GM12872 (cell line): ENCODE measurements at regions not wholly inside any gene's neighbourhood (a gene's known extent, or its start where the extent isn't known, plus 50 kb on each side); places are given as distances from the start of the nearest gene placed in this dataset.

Source experiments
- TF ChIP-seq, protein P1 (sequence below): IDR thresholded peaks from 3 replicates; pipeline ENCODE4 v1.5.1; 2011; ENCODE audit warnings: low read depth, mild to moderate bottlenecking, low read length, moderate library complexity; ENCODE audit not compliant: insufficient read depth

DNA sequence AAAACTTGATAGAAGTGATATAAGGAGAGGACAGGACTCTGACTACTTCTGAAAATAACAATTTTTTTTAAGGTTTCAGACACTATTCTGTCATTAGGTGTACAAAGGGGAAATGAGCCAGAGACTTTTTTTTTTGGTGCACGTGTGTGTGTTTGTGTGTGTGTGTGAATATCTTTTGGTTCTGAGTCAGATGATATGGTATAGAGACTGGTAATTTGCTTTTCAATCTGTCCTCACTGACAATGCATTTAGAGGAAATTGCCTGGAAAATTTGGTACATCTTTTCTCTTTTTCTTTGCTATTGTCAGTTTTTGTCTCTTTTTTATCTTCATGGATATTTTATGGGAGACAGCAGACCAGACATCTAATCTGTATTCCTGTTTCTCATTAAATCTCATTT lies 59.3 kb downstream of the DDIT4L start:
- TF ChIP-seq, protein P1, sequence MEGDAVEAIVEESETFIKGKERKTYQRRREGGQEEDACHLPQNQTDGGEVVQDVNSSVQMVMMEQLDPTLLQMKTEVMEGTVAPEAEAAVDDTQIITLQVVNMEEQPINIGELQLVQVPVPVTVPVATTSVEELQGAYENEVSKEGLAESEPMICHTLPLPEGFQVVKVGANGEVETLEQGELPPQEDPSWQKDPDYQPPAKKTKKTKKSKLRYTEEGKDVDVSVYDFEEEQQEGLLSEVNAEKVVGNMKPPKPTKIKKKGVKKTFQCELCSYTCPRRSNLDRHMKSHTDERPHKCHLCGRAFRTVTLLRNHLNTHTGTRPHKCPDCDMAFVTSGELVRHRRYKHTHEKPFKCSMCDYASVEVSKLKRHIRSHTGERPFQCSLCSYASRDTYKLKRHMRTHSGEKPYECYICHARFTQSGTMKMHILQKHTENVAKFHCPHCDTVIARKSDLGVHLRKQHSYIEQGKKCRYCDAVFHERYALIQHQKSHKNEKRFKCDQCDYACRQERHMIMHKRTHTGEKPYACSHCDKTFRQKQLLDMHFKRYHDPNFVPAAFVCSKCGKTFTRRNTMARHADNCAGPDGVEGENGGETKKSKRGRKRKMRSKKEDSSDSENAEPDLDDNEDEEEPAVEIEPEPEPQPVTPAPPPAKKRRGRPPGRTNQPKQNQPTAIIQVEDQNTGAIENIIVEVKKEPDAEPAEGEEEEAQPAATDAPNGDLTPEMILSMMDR, result no peak

DNA sequence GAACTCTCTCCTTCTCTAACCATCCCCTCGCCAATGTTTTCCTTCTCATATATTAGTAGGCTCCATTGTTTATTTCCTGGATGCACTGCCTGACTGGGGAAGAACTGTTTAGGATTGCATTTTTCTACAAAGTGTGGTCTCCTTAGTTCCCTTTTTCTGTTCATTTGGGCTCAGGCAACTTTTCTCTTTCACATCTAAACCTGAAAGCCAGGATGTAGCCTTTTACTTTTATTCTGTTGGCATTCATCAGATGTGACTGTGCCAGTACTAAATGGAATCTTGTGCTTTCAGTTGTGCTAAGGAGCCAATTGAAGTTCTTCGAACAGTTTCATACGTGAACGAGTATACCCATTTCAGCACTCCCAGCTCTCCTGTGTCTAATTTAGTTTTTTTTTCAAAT lies 59.8 kb downstream of the DDIT4L start:
- TF ChIP-seq, protein P1, result no peak

DNA sequence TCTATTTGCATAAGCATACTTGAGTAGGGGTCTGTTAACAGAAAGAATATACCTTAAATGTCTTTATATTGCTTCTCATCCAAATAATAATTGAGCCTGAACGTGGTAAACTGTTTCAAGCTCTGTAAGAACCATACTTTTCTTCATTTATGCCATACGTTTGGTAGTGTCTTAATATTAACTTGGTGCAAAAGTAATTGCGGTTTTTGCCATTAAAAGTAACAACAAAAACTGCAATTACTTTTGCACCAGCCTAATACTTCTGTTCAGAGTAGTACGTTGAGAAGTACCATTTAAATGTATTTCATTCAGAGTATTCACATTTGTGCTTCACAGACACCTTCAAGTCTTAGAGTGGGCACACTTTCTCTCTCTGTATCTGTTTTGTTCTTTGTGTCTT lies 60.5 kb downstream of the DDIT4L start:
- TF ChIP-seq, protein P1, result no peak

DNA sequence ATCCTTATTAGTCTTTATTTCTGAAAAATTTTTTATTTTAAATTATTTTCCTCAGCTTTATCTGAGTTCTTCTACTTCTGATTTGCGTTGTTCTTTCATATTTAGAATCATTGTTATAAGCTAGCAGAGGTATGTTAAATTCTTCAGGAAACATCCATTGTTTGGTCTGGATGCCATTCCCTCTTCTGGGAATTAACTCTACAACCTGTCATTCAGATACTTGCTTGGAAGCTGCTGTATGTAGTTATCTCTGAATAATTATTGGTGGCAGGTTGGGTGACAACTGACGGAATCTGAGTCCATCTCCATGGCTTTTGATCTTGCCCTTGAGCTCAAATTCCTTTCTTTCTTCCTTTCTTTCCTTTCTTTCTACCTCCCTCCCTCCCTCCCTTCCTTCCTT lies 61.9 kb downstream of the DDIT4L start:
- TF ChIP-seq, protein P1, result no peak

DNA sequence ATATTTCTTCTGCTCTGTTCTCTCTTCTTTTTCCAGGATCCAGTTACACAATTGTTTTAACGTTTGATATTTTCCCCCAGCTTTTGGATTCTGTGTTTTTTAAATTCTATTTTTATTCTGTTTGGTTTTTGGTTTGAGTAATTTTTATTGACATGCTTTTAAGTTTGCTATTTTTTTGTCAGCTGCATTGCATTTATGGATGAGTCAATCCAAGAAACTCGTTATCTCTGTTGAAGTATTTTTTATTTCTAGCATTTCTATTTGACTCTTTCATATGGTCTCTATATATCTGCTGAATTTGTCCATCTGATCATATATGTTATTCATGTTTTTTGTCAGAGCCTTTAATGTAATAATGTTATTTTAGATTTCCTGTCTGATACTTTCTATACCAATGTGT lies 65.6 kb downstream of the DDIT4L start:
- TF ChIP-seq, protein P1, result no peak

DNA sequence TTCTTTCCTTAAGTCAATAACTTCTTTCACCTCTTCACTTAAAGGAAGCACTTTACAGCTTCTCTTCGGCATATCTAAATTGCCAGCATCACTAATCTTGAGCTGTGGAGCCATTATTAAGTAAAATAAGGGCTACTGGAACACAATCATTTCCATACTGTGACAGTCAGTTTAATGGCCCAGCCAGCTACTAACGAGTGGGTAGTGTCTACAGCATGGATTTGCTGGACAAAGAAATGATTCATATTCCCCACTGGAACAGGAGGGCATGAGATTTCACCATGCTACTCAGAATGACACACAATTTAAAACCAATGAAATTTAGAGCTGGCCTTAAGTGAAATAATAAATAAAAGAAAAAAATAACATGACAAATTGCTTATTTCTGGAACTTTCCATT lies 72.1 kb downstream of the DDIT4L start:
- TF ChIP-seq, protein P1, result no peak

DNA sequence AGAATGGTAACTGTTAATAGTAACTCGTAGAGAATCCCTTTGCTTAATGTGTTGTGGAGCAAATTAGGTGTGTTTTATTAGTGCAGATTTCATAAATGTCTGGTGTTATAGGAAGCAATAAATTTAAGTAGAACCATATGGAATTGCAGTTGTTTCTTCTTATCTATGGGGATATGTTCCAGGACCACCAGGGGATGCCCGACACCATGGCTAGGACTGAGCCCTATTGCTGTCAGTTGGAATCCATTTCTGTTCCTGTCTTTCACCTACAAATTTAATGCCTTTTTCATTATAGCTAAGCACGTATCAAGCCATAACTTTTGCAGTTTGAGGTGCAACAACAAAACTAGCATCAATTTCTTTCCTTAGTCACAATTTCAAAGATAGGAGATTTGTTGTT lies 72.5 kb downstream of the DDIT4L start:
- TF ChIP-seq, protein P1, result 0 out of 3 replicates have a peak, but pooled peaks have one; percentile 8

DNA sequence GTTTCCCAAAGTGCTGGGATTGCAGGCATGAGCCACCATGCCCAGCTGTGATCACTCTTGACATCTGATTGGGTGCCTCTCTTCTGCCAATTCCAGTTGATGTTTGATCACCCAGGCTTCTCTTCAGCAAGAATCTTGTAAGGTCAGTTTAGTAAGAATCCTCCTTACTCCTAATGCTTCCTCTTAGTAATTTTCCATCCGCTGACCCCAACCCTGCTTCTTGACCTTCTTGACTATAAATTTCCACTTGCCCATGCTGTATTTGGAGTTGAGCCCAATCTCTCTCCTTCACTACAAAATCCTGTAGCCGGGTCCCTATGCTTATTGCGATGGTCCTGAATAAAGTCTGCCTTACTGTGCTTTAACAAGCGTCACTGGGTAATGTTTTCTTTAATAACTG lies 75.4 kb downstream of the DDIT4L start:
- TF ChIP-seq, protein P1, result no peak
